ENCODE measurements at regions not wholly inside any gene's neighbourhood (a gene's known extent, or its start where the extent isn't known, plus 50 kb on each side); places are given as distances from the start of the nearest gene placed in this dataset.

- DNase-seq: no peak
Measured at GRCh38 chr12:92614001-92614400, 88.8 kb upstream of the PLEKHG7 start.

GRCh38 chr12:92612611-92613010 lies 90.2 kb upstream of the PLEKHG7 start:
- no peak for DNase-seq

GRCh38 chr12:92608151-92609091 lies 94.4 kb upstream of the PLEKHG7 start:
- DNase-seq: peak; percentile 47

GRCh38 chr12:92606956-92607355 lies 95.8 kb upstream of the PLEKHG7 start:
- DNase-seq: no peak

DNA sequence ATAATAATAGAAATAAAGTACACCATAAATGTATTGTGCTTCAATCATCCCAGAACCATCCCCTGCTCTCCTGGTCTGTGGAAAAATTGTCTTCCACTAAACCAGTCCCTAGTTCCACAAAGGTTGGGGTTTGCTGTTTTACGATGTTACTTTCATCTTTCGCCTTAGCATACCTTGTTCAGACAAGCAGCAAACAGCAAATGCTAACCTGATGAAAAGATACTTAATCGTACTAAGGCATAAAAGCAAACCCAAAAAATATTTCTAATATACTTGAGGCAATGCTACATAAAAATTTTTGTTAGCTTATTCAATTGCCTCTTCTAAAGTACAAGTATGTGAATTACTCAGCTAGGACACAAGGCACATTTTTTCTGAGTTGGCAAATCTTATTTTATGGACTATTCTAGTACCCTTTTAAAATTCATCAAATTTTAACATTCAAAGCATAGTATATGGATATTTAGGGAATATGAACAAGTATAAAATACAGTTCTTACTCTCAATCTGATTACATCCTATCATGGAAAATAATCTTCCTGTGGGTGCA lies 97.1 kb upstream of the PLEKHG7 start:
- no peak for DNase-seq

DNA sequence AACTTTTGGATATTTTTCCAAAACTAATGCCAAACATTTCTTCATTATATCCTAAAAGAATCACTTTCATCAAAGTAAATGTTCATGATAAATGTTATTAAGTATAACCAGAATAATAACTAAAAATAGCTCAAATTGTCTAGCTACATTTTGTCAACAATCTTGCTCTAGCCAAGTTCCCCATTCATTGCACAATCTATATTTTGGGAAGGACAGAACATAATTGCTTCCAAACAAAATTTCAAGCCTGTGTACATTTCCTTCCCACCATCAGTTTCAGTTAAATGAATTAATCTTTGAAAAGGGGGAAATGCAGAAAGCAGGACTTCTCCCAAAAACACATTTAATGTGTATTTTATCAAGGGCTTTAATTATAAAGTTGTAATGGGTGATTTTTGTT lies 98.0 kb upstream of the PLEKHG7 start:
- DNase-seq: no peak

GRCh38 chr12:92603741-92604432 lies 98.9 kb upstream of the PLEKHG7 start:
- no peak for DNase-seq

GRCh38 chr12:92602930-92603623 lies 99.7 kb upstream of the PLEKHG7 start:
- DNase-seq: no peak

DNA sequence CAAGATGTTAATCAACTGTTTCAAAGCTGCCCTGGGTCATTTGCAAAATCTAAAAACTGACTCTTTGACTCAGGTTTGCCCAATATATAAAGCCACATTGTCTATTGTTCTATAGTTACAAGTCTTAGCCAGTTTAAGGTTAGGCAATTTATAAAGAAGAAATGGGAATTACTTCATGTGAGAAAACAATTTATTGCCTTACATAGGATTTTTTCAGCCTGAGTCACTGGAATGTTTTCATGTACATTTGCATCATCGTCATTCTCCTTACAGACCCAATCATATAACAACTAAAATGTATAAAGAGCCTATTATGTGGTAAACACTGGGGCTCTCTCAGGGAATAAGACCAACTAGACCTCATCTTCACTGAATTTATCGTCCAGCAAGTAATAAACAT lies 100.3 kb upstream of the PLEKHG7 start:
- no peak for DNase-seq

DNA sequence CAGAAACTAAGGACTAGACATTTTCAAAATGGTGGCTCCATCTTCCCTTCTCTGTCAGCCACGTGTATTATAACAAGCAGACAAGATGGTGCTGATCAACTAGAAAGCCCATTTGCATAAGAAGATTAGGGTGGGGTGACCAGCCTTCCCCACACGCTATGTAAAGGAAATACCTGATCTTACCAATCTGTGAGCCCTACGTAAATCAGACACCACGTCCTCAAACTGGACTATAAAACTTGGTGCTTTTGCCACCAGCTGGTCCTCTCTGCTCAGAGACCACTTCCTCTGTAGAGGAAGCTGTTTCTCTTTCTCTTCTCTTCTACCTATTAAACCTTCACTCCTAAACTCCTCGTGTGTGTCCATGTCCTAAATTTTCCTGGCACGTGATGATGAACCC lies 101.1 kb upstream of the PLEKHG7 start:
- DNase-seq: no peak

DNA sequence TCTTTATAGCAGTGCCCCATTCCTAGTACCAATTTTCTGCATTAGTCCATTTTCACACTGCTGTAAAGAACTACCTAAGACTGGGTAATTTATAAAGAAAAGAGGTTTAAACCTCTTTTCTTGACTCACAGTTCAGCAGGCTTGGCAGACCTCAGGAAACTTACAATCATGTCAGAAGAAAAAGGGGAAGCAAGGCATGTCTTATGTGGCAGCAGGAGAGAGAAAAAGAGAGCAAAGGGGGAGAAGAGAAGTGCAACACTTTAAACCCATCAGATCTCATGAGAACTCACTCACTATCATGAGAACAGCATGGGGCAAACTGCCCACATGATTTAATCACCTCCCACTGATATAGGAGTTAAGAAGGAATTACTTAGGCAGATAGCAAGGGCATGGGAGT lies 101.6 kb upstream of the PLEKHG7 start:
- no peak for DNase-seq

DNA sequence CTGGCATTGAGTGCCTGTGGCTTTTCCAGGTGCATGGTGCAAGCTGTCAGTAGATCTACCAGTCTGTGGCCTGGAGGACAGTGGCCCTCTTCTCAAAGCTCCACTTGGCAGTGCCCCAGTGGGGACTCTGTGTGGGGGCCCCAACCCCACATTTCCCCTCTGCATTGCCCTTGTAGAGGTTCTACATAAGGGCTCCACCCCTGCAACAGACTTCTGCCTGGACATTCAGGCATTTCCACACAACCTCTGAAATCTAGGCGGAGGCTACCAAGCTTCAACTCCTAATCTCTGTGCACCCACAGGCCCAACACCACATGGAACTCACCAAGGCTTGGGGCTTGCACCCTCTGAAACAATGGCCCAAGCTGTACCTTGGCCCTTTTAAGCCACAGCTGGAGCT lies 102.7 kb upstream of the PLEKHG7 start:
- DNase-seq: no peak

DNA sequence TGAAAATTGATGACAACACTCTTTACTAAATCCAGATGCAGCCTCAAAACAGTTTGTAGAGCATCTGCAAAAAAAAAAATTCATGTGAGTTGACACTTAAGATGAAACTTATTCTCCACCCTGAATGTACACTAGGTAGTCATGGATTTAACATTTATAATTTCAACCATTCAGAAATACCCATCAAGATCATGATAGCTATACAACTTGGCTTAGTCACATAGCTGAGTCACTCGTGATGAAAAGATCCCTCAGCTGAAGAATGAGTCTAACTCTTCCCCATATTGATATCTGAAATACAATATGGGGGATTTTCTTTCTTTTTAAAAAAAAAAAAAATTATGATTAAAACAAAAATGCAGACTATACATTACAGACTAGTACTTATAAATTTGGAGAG lies 104.8 kb upstream of the PLEKHG7 start:
- no peak for DNase-seq

- DNase-seq: no peak
Measured at GRCh38 chr12:92597118-92597517, 105.7 kb upstream of the PLEKHG7 start.

- DNase-seq: no peak
Measured at GRCh38 chr12:92596383-92596782, 106.4 kb upstream of the PLEKHG7 start.

GRCh38 chr12:92595663-92596062 lies 107.1 kb upstream of the PLEKHG7 start:
- DNase-seq: no peak

GRCh38 chr12:92593734-92594402 lies 108.9 kb upstream of the PLEKHG7 start:
- no peak for DNase-seq

- DNase-seq: no peak
Measured at GRCh38 chr12:92585115-92585727, 117.6 kb upstream of the PLEKHG7 start.

DNA sequence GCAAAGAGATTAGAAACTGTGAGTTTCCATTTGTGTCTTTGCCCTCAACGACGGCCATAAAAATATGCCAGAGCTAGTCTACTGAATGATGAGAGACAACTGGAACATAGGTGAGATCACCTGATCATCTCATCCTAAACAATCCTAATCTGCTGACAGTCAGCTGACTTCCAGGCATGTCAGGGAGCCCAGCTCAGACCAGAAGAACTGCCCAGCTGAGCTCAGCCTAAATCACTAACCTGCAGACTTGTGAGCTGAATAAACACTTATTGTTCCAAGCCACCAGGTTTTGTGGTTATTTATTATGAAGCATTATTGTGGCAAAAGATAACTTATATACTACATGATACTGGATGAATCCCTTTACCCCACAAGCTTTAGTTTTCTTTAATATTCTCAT lies 118.9 kb upstream of the PLEKHG7 start:
- DNase-seq: no peak

DNA sequence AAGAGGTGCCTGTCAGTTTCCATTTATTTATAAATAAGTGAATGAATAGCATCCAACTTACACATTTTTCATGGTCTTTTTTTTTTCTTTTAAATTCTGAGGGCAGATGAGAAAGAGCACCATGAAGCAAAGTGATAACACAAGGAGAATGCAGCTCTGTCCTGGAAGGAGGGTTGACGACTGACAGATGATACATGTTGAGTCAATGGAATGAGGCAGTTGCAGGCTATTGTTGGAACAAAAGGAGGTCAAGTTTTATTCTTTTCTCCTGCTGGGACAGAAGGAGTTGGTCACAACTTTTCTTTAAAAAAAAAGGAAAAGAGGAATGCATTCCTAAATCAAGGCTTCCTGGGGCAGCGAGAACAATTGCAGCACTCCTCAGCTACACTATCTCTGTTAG lies 119.9 kb upstream of the PLEKHG7 start:
- no peak for DNase-seq

GRCh38 chr12:92582475-92582874 lies 120.3 kb upstream of the PLEKHG7 start:
- no peak for DNase-seq

- DNase-seq: no peak
Measured at GRCh38 chr12:92581604-92582003, 121.2 kb upstream of the PLEKHG7 start.

Data from NCI-H146 (cell line).